CD4-positive, alpha-beta T cell treated with Interleukin-12 subunit alpha and Interleukin-12 subunit beta, for 1 hour (primary cell): ENCODE measurements at regions not wholly inside any gene's neighbourhood (a gene's known extent, or its start where the extent isn't known, plus 50 kb on each side); places are given as distances from the start of the nearest gene placed in this dataset.

Experiments
- DNase-seq: peaks from one replicate; pipeline ENCODE4 v3.0.0-alpha.2; 2020

DNA sequence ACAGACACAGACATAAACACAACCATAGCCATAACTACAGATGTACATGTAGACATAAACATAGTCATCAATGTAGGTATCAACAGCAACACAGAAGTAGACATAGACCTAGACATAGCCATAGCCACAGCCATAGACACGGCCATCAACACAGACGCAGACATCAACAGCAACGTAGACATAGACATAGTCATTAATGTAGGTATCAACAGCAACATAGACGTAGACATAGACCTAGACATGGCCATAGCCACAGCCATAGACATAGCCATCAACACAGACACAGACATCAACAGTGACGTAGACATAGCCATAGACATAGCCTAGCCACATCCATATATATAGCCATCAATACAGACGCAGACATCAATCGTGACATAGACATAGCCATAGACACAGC is 258.3 kb upstream of the FOXQ1 start:
- no peak for DNase-seq

DNA sequence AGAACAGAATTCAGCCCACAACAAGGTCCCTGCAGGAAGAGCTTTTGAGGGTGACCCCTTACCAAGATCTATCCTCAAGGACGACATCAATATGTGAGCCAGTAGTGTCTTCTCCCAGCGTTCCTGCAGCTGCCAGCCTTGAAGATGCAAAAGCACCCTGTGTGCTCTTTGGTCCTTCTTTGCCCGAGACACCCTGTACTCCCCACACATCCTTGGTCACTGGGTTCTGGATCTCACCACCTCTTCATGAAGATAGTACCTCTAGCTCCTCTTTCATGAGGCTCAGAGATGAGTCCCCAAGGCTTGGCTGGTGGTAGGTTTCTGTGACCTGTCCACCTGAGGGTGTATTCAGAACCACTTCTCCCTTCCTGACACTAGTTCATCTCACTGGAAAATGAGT is 259.6 kb upstream of the FOXQ1 start:
- no peak for DNase-seq

DNA sequence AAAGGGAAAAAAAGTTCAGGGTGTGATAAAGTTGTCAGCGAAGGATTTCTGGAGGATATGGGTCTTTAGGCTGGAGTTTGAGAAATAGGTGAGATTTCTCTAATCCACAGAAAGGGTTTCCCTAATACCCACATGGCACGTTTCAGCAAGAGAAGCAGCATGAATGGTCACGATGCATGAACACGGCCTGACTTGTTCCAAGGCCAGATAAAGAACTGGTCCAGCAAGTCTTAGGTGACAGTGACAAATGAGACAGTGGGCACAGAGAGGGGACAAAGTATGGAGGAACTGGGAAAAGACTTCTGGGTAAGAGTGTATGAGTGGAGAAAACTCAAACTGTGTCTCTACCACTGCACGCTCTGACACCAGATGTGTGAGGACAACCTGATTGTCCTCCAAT is 262.0 kb upstream of the FOXQ1 start:
- no peak for DNase-seq

DNA sequence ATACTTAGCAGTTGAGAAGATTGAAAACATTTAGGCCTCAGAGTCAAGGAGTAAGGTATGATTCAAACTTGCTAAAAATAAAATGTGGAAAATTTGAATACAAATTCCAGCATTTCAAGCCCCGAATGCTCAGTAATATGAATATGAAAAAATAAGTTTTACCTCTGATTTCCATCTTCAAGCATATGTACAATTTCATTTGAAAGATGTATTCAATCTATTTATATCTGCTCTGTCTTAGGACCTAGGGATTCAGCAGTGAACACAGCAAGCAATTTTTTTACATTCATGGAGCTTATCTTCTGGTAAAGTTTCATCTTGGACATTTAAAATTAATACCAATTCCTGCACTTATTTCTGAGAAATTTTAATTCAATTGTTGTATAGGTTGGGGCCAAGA is 262.7 kb upstream of the FOXQ1 start:
- no peak for DNase-seq

DNA sequence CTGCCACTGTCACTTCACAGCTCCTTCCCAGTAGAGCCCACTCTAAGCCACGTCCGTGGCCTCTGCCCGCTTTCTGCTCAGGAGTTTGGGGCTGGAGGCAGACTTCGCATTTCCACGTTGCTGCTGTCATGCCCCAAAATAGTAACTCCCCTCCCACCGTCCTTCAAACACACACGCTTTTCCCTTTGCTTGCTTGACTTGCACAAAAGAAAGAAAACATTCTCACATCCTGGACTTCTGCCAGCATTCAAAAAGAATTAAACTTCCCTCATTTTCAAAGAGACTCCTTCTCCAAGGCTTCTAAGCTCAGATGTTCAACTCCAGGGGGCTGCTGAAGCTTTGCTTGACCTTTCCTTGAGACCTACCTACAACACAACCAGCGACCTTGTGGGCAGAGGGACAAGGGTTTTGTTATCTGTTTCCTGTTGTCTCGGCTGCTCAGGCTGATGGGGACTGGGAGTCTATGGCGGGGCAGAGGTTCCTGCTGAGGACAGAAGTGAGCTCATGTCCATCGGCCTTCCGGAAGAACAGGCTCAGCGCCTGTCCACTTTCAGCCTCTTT is 263.8 kb upstream of the FOXQ1 start:
- DNase-seq, result no peak

DNA sequence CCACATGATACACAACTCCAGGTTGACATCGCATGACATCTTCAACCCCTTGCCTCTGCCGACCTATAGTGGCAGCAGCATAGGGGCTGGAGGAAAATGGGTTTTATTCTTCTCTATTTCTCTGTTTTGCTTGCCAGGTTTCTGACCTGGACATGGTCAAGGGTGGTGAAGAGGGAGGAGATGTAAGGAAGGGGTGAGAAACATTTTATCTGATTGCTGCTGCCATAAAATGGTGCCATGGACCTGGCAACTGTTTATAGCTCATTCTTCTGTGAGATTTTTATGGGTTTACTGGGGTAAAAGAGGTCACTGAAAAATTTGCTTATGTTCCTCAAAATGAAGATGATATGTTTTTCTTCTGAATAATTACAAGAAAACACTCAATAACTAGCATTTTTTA is 266.7 kb upstream of the FOXQ1 start:
- DNase-seq, result no peak

DNA sequence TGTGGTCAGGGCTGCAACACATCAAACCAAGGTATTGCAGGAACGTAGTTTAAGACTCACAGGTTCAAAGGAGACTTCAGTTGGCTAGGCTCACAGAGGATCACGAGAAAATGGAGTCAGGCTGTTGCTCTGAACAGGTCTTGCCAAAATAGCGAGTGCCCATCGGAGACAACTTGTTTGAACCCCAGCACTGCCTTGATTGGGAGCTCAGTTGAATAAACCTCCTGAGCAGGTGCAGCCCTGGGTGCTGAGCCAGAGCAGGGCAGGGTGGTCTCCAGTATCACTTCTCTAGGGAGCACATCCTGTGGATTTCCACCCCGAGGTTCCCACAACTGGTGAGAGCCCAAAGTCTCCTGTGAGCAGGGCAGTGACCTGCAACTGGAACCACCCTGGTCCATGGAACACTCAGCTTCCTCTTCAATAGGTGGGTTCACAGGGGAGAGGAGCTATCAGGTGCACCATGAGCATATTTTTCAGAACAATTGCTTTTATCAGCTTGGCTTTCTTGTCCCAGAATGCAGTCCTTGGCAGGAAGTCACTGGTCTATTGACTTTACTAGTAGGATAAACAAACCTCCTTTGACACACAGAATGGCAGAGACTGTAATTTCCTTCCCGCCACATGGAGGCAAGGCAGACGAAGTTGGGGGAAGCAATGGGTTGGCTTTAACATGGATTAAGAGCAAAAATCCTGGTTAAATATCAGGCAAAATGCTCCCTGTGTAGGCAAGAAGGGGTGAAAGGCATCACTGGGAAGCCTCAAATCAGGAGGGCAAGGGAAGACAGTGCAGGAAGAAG is 267.7 kb upstream of the FOXQ1 start:
- DNase-seq, result no peak

DNA sequence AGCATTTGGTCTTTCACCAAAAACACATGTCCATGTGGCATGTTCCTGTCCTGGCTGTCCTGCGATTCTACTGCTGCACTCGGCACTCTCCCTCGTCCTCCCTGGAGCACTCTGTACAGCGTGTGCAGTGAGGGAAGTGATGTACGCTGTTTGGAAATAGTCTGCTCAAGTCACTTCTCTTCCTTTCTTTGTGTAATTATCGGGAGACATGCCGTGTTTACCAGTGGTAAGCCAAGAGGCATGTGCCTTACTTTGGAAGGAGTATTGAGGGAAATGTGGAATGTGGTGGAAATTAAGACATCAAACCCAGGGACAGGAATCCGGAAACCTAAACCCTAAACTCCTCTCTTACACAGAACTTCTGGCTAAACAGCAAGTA is 268.5 kb upstream of the FOXQ1 start:
- DNase-seq, result no peak

DNA sequence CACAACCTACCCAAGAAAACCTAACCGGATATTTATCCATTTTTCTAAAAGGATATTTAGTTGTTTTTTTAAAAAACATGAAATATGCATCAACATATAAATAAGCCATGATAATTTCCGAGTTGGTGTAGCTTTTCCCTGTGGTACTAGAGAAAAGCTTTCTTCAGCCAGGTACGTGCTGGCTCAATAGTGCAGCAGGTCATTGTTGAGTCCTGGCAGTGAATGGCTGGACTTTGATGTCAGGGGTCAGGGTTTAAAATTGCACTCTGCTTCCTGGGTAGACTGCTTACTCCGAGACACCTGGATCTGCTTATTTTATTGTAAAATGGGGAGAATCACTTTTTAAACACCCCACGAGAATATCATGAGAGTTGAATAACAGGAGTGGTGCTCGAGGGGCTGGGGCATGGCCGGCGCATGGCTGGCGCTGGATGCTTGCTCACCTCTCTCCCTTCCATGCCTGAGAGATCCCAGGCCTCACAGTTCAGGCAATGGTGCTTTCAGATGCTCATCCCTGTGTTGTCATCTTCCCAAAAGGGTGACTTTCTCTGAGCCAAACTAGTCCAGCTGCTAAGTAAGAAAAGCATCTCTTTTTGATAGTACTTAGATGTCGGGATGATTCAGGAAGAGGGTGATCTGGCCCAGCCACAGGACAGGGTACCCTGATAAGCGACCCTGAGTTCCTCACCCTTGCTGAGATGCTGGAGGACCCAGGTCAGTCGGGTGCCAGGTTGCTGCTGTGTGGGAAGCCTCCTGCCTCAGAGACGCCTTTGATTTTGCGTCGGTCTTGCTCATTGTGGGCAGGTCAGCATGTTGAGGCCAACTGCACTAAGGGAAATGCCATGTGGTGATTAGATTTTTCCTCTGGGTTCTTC is 269.1 kb upstream of the FOXQ1 start:
- DNase-seq, result no peak

DNA sequence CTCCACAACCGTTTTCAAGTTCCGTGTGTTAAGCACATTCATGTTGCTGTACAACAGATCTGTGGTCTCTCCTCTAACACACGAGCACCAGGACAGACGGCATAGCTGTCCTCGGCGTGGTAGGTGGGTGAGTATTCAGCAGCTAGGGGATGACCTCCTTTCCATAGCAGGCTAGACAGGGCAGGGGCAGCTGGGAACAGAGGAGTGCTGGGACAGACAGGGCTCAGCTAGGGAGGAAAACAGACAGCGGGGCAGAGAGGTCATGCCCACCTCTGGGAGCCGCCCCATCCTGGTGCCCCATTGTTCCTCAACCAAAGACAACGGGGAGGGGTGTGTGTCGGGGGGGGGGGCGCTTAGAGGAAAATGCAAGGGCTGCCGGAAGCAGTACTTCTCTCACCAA is 271.5 kb upstream of the FOXQ1 start:
- no peak for DNase-seq

DNA sequence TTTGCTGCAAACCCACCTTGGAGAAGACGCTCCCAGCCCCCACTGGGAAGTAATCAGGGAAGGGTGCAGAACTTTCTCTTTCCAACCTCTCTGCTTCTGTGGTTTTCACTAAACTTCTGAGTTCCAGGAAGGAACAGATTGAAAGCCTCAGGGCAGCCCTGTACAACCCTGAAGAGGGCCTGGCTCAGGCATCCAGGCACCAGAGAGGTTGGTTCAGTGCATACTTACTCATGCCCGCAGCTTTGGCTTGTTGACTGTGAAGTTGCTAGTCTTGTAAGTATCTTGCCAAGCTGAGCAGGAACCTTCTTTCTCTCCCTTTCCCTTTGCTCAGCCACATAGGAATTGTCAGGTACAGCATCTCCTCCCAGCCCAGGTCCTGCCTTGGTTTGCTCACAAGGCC is 272.2 kb upstream of the FOXQ1 start:
- DNase-seq, result no peak

DNA sequence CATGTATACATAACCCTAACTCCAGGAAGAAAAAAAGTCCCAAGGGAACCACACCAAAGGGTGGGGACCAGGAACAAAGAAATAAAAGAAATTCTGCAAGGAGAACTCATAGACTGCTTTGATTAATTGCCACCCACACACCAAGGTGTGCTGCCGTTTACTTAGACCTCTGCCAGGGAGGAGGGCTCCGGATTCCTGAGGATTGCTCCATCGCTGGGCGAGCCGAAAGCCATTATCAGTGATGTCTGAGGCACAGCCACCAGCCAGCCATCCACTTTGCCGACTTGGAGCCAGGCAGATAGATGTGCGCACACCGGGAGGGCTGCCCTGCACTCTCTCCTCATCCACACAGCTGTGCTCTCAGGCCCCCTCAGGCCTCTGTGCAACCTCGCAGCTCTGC is 272.7 kb upstream of the FOXQ1 start:
- DNase-seq, result no peak

DNA sequence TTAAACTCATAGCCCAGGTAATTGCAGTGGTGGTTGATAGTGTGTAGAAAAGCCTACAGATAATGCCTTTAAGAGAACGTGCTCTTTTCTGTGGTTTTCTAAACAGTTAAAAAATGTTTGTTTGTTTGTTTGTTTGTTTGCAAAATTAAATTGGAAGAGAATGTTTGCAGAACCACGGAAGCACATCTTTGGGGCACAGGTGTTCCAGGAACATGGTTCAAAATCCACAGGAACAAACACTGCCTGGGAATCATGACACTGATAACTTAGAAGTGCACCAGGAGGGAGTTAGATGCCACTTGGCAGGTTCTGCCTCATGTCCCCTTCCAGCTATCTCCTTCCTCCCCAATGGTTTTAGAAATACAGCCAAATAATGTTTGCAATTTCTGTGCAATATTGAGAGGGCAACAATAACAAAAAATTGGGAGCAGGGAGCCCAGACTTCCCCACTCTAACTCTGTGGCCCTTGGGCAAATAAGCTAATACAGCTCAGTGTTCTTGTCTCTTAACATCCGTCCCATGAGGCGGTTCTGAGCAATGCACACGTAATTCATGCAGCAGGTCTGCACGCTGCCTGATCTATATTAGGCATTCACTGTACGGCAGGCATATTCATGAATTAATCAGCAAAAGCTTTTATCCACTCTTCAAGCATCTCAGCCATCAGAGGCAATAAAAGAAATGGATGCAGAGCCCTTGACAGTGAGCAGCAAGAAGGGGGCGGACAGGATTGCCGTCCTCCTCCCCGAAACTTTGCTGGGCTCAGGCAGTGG is 274.3 kb upstream of the FOXQ1 start:
- no peak for DNase-seq

DNA sequence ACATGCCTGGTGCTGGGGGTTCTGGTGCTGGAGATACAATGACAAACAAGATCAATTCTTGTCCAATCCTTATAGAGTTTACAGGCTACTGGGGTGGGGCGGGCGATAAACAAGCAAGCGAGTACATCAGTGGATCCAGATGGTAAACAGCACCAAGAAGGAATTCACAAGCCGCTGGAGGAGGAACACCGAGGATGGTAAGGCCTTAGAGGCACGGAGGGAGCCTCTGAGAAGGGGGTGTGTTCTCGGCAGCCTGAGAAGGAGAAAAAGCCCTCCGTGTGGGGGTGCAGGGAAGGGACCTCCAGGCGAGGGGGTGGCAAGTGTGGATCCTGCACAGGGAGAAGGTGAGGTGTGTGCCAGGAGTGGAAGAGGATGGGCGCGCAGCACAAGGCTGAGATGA is 276.5 kb upstream of the FOXQ1 start:
- no peak for DNase-seq

DNA sequence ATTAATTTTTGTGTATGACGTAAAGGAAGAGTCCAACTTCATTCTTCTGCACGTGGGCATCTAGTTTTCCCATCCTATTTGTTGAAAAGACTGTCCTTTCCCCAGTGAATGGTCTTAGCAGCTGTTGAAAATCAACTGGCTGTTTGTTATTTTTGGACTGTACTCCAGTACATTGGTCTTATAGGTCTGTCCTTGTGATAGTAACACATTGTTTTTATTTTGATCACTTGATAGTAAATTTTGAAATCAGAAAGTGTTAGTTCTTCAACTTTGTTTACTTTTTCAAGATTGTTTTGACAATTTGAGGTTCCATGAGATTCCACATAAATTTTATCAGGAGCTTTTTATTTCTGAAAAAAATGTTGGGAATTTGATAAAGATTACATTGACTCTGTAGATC is 280.2 kb upstream of the FOXQ1 start:
- no peak for DNase-seq

DNA sequence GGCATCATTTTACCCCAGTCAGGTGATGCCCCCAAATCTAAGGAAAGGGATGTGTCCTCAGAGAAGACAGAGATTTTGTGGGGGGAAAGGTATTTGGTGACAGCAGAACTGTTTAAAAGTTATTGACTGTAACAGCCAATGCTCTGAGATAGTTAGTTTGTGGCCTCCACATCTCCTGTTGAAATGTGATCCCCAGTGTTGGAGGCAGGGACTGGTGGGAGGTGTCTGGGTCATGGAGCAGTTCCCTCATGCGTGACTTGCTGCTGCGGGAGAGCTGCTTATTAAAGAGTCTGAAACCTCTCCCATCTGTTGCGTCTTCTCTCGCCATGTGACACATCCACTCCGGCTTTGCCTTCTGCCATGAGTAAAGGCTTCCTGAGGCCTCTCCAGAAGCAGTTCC is 282.8 kb upstream of the FOXQ1 start:
- no peak for DNase-seq

DNA sequence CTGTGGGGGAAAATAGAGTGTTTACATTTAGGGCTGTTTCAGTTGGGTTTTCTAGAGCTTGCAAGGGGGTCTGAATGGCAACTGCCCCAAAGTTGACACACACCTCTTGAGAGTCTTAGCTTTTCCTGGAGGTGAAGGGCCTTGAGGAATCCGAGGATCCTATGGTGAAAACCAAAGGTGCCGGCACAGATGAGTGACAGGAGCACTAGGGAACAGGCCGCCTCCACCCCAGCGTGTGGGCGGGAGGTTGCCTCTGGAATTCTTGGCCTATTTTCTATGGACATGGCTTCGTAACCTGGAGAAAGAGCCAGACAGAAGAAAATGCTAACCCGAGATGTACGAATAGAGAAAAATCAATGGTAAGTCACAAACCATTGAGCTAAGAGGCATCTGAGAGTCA is 283.2 kb upstream of the FOXQ1 start:
- no peak for DNase-seq

DNA sequence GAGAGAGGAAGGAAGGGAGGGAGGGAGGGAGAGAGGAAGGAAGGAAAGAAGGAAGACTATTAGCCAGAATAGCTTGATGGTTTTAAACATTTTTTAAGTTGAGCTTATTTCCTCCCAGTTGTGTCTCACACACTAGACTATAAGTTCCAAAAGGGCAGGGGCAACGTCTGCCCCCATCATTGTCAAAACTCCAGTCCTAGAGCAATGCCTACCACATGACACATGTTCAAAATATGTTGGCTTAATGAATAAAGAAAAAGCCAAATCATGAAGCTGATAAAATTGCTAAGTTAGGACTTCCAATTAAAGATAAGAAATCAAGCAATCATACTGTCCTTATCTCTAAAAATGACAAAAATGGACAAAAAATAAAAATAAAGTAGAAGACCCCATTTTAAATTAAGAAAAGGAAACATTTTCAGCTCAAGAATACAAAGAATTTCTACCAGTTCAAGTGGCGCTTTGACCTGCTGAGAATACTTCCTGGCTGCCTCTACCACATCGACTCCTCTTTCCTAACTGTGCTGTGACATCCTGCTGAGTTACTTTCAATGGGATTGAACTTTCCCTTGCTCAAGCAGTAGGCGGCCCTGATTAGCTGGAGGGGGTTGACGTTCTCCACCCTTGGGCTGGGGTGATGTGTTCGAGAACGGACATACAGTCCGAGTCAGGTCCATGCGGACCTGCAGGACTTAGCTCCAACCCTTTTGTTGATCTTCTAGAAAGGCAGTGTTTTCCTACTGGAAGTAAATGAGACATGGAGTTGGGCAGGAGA is 283.9 kb upstream of the FOXQ1 start:
- DNase-seq, result no peak

DNA sequence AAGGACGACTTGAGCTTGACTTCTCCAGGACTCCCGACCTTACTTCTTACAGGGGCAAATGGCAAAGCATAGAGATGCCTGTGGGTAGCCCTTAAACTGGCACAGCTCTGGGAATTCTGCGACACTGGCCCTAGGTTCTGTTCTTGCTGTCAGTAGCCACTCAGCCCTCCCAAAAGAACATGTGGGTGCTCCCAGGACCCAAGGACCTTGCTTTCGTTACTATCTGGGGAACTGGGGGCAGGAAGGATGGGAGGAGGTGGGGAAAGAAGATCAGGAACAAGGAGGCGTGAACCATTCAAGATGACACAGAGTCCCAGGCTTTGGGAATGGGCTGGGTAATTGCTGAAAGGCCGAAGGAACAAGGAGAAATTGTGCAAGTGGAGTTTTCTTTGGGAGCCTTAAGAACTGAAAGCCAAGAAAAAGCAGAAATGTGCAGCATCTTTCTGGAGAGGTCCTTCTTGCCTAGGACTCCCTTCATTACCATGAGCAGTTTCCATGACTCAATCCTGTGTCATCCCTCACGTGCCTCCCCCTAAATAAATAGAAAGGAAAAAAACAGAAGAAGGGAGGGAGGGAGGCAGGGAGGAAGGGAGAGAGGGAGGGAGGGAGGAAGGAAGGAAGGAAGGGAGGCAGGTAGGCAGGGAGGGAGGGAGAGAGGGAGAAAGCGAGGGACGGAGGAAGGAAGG is 284.6 kb upstream of the FOXQ1 start:
- DNase-seq, result no peak

DNA sequence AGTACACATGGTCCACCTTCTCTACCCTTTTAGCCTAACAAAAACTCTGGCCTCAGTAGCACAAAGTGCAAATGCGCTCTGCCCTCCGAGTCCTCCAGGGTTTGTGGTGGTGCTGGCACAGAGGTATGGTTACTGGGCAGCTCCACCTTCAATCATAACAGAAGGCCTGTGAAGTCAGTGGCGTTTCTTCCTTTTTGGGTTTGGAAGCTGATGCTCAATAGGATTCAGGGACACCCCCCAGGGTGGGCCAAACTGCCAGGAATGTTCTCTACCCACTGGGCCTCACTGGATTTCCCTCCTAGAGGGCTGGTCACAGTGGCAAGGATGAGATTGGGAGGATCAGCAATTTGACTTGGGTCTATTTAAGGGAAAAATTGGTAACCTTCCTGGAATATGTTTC is 286.1 kb upstream of the FOXQ1 start:
- no peak for DNase-seq

DNA sequence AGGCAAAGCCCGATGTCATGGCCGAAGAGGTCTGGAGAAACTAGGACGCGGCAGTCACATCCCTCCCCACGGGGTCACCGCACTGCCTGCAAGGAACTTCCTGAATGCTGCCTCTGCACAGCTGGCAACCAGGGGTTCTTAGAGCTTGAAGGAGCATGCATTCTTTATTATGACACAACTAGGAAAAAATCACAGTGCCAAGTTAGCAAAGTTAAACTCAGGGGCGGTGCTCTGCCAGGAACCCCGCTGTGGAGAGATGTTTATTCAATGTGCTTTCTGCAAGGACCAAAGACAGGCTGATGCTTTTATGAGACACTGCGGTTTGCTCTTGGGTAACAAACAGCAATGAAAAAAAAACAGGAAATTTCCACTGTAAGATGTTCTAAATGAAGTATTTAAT is 287.3 kb upstream of the FOXQ1 start:
- no peak for DNase-seq

DNA sequence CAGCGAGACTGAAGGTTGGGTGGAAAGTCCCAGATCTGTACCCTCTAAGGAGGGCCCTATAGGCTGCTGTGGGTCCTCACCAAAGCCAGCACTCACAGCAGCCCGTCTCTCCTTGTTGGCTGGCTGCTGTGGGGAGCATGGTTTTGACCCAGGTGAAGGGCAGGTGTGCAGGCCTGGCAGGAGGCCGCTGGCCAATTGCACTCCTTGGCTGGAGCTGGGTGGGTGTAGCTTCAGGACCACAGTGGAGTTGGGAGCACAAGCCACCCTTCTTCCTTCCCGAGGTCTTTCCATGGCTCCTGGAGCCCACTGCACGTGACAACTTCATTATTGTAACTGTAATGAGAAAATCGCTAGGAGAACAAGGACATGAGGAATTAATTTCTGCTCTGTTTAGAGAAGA is 287.7 kb upstream of the FOXQ1 start:
- DNase-seq, result no peak
